Thyroid gland (tissue), 4 donors: ENCODE measurements at regions not wholly inside any gene's neighbourhood (a gene's known extent, or its start where the extent isn't known, plus 50 kb on each side); places are given as distances from the start of the nearest gene placed in this dataset.
"Not testable (repeated sequence)": the region's sequence is repeated elsewhere in the genome, so short reads cannot be mapped to it uniquely, and the experiment has no call there.

Experiments used
- POLR2A ChIP-seq, 2 donors: fragments of 450-650 bp; IDR thresholded peaks; one replicate each; pipeline ENCODE4 v1.6.1; 2017; ENCODE audit warnings: antibody characterized with exemption in 2 of 2, mild to moderate bottlenecking in 2 of 2, moderate library complexity in 1 of 2
- TF ChIP-seq, protein P1 (sequence below), 6 experiments: fragments of 200-600 bp in 3 of 6; fragments of 450-650 bp in 3 of 6; sonication (generic) in 3 of 6; IDR thresholded peaks; one replicate each; pipeline ENCODE4 v1.5.1; 2016 to 2019; ENCODE audit warnings: antibody characterized with exemption in 6 of 6, mild to moderate bottlenecking in 2 of 6, inconsistent platforms in 1 of 6, moderate library complexity in 1 of 6

DNA sequence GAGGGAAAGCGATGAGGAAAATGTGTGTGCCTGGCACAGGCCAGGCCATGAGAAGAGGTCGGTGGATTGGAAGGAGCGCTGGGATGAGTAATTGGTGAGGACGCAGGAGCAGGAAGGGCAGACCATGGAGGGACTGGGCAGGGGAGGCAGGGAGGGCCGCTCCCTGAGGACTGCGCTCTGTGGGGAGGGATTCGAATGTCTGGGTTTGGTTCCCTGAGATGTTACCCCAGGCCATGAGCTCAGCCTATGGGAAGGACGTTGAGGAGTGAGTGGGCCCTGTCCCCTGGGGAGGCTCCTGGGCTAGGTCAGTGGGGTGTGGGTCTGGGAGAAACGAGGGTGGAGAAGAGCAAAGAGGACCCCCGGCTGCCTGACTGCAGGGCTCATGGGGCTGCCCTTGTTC lies 415.2 kb upstream of the NPAP1 start:
- TF ChIP-seq, protein P1, sequence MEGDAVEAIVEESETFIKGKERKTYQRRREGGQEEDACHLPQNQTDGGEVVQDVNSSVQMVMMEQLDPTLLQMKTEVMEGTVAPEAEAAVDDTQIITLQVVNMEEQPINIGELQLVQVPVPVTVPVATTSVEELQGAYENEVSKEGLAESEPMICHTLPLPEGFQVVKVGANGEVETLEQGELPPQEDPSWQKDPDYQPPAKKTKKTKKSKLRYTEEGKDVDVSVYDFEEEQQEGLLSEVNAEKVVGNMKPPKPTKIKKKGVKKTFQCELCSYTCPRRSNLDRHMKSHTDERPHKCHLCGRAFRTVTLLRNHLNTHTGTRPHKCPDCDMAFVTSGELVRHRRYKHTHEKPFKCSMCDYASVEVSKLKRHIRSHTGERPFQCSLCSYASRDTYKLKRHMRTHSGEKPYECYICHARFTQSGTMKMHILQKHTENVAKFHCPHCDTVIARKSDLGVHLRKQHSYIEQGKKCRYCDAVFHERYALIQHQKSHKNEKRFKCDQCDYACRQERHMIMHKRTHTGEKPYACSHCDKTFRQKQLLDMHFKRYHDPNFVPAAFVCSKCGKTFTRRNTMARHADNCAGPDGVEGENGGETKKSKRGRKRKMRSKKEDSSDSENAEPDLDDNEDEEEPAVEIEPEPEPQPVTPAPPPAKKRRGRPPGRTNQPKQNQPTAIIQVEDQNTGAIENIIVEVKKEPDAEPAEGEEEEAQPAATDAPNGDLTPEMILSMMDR (IDR thresholded peaks at IDR 0.05): not testable (repeated sequence)
- TF ChIP-seq POLR2A (IDR thresholded peaks at IDR 0.05): not testable (repeated sequence)
